ENCODE measurements at regions not wholly inside any gene's neighbourhood (a gene's known extent, or its start where the extent isn't known, plus 50 kb on each side); places are given as distances from the start of the nearest gene placed in this dataset.
"Not testable (repeated sequence)": the region's sequence is repeated elsewhere in the genome, so short reads cannot be mapped to it uniquely, and the experiment has no call there.

GRCh38 chr5:125923958-125924357 is 499.3 kb upstream of the GRAMD2B start:
- DNase-seq (ENCODE audit: low spot score): not testable (repeated sequence)

- DNase-seq (ENCODE audit: low spot score): no peak
These were observed 497.0 kb upstream of the GRAMD2B start for GRCh38 chr5:125926172-125926571.

- DNase-seq (ENCODE audit: low spot score): no peak
These were observed 494.5 kb upstream of the GRAMD2B start for GRCh38 chr5:125928663-125929062.

- no peak for DNase-seq (ENCODE audit: low spot score)
These were observed 473.1 kb upstream of the GRAMD2B start for GRCh38 chr5:125950012-125950615.

GRCh38 chr5:125961150-125961549 is 462.1 kb upstream of the GRAMD2B start:
- DNase-seq (ENCODE audit: low spot score): no peak

GRCh38 chr5:125965577-125965976 is 457.6 kb upstream of the GRAMD2B start:
- no peak for DNase-seq (ENCODE audit: low spot score)

GRCh38 chr5:125967576-125967975 is 455.6 kb upstream of the GRAMD2B start:
- no peak for DNase-seq (ENCODE audit: low spot score)

GRCh38 chr5:125969011-125969813 is 454.0 kb upstream of the GRAMD2B start:
- no peak for DNase-seq (ENCODE audit: low spot score)

- DNase-seq (ENCODE audit: low spot score): no peak
These were observed 453.4 kb upstream of the GRAMD2B start for GRCh38 chr5:125969814-125970171.

GRCh38 chr5:125970631-125971307 is 452.4 kb upstream of the GRAMD2B start:
- no peak for DNase-seq (ENCODE audit: low spot score)

GRCh38 chr5:125972706-125973105 is 450.5 kb upstream of the GRAMD2B start:
- DNase-seq (ENCODE audit: low spot score): no peak

GRCh38 chr5:125974679-125975078 is 448.5 kb upstream of the GRAMD2B start:
- DNase-seq (ENCODE audit: low spot score): no peak

- no peak for DNase-seq (ENCODE audit: low spot score)
These were observed 446.7 kb upstream of the GRAMD2B start for GRCh38 chr5:125976421-125977000.

GRCh38 chr5:125978015-125978414 is 445.2 kb upstream of the GRAMD2B start:
- DNase-seq (ENCODE audit: low spot score): no peak

GRCh38 chr5:125979636-125980035 is 443.6 kb upstream of the GRAMD2B start:
- no peak for DNase-seq (ENCODE audit: low spot score)

GRCh38 chr5:125981016-125981415 is 442.2 kb upstream of the GRAMD2B start:
- no peak for DNase-seq (ENCODE audit: low spot score)

GRCh38 chr5:125987677-125988255 is 435.4 kb upstream of the GRAMD2B start:
- no peak for DNase-seq (ENCODE audit: low spot score)

GRCh38 chr5:125992050-125992449 is 431.2 kb upstream of the GRAMD2B start:
- no peak for DNase-seq (ENCODE audit: low spot score)

- not testable (repeated sequence) for DNase-seq (ENCODE audit: low spot score)
These were observed 423.8 kb upstream of the GRAMD2B start for GRCh38 chr5:125999271-126000030.

GRCh38 chr5:126000507-126000906 is 422.7 kb upstream of the GRAMD2B start:
- no peak for DNase-seq (ENCODE audit: low spot score)

- DNase-seq (ENCODE audit: low spot score): peak; percentile 16
These were observed 420.8 kb upstream of the GRAMD2B start for GRCh38 chr5:126002222-126002897.

All from GM03348 (cell line).